ENCODE measurements at regions not wholly inside any gene's neighbourhood (a gene's known extent, or its start where the extent isn't known, plus 50 kb on each side); places are given as distances from the start of the nearest gene placed in this dataset.

DNA sequence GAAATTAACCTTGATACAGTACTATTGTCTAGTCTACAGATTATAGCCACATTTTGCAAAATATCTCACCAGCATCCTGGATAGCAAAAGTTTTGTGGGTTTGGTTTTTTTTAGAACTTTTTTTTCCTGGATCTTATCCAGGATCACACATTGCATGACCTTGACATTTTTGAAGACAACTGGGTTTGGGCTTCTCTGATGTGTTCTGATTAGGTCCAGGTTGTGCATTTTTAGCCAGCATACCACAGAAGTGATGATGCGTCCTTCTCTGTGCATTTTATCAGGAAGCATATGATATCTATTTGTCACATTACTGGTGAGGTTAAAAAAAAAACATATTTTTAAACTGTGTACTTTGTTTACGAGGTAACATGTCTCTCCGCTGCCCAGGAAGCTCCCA lies 221.0 kb upstream of the OSR1 start:
- no peak for DNase-seq

DNA sequence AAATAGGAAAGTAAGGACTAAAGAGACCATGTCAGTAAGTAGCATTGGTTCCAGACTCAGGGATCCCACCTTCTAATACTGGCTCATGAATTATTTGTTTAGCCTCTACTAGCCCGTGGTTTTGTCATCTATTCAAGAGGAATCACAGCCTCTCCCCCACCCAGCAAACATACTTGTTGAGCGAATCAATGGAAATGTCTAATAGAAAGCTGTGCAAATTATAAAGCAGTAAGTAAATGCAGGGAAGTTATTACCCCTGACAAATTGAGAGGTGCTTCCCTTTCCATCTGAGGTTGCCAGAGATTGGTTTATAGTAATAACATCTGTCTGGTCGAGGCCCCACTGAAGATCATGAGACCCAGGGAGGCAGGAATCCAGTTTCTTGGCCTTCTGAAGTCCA lies 219.3 kb upstream of the OSR1 start:
- DNase-seq = no peak

DNA sequence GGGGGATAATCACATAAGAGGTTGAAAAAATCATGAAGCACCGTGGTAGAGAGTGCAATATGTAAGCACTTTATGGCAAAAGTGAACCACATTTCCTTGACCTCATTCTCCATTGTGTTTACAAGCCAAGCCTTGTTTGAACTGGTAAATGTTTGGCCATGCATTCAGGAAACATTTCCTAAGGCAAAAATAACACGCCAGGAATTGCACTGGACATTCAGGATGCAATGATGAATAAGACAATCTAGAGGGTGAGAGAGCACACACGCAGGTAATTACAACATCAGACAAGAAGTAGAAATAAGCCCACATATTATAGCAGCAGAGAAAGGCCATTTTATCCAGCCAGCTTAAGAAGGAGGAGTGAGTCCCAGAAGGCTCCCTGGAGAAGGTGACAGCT lies 218.0 kb upstream of the OSR1 start:
- no peak for DNase-seq

DNA sequence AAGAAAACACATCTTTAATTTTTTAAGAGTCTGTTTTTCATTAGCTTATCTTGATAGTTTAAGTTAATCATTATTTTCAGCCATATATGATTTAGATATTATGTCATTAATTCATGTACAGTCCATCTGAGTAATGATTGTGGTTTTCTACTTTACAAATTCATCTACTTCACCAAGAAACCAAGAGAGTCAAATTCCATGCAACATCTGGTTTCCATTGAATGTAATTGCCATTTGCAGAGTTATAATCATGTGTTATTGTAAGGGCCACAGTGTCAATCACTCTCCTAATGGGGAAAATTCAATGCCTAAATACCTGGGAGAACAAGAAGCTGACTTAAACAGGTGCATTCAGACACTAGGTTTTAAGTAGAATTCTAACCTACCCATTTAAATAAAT lies 217.2 kb upstream of the OSR1 start:
- DNase-seq = no peak

DNA sequence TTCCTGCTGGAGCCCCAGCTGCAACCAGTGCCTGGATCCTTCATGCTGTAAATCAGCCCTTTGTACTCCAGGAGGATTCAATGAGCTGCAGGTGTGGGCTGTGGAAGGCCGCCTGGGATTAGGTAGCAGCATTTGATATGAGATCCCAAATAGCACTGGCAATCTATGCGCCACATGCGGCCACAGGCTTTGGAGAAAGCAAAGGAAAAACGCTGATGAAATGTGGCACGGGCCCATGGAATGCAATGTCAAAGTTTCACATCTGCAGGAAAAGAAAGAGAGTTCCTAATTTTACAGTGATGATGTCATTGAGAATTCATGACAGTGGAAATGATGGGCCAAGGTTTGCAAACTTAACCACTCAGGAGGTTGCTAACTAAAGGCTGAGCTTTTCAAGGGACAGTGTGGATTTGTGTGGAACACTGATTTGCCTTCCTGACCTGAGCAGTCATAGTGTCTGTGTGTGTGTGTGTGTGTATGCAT lies 216.4 kb upstream of the OSR1 start:
- DNase-seq = peak; percentile 41 to 82

DNA sequence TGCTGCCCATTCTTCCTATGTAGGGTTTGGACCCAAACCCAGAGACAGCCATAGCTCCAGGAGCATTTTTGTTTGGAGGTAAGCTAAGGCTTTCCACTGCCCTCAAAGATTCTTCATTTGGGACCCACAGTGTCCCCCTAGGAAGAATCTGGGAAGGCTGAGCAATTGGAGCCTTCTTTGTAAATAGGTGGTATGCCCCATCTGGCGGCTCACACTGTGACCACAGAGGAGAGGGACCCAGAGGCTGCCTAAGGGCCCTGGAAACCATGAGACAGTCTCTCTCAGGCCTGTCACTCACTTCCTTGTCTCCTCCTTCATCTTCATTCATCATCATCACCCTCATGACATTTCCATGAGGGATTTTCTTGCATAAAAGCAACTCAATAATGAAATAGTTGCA lies 215.4 kb upstream of the OSR1 start:
- no peak for DNase-seq

DNA sequence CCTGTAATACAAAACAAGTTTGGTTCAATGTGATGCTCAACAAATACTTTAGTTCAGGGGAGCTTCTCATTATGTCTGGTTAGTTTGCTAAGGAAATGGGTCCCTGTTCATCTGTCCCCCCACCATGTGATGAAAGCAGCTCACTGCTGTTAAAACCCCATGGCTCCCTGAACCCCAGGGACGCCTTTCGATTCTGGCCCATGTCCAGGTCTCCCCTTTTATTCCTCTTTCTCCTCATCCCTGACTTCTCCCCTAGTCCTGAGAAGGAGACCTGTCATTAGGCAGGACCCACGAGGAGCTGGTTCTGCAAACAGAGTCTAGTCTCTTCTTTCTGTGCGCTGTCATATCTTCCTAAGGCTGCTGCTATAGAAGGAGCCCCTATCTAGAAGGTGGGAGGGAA lies 213.3 kb upstream of the OSR1 start:
- no peak for DNase-seq

DNA sequence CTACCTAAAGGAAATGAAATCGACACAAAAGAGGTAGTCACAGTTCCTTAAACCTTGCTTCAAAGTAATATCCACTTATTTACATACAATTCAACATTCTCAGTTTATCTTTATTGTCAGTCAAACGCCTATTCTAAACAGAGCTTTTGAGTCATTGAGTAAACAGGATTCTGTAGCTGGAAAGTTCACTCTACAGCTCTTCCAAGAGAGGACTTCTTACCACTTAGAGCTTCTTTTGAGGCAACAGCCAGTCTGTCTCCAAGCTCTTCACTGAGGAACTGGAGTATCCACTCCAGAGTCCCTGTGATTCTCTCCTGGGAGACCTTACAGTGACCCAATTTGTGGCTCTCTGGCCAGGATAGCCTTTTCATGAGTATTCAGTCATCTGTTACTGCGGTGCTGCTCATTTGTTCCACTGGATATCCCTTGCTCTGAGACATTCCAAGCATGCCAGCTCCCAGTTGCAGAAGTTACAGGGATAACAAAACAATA lies 210.9 kb upstream of the OSR1 start:
- no peak for DNase-seq

DNA sequence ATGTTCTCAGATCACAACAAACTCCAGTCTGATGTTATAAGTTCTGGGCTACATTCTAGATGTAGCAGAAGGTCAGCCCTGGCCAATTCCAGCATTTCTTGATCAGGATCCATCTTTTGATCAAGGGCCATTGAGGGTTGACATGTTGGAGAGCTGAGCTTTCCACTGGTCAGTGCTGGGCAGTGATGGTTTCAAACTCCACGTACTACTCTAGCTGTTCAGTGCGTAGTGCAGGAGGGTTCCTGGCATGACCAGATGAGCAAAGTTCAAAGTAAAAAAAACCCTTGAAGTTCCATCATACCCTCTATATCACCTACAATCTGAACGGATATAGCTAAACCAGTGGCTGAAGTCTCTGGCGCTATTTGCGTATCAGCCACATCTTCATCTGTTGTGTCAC lies 210.4 kb upstream of the OSR1 start:
- DNase-seq = no peak

DNA sequence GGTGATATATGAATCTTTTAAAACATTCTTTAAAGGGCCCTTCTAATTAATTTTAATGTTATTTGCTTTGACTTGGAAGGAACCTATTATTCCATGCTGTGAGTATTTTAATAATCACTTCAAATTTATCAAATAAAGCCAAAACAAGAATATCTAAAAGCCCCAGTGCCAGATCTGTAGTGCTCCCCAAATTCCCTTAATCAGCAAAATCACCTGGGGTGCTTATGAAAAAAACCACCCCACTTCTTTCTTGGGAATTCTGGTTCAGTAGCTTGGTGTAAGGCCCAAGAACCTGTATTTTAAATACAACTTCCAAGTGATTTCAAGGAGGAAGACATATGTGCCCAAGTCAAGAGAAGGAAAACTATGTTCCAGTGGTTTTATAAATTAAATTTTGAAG lies 202.4 kb upstream of the OSR1 start:
- no peak for DNase-seq

DNA sequence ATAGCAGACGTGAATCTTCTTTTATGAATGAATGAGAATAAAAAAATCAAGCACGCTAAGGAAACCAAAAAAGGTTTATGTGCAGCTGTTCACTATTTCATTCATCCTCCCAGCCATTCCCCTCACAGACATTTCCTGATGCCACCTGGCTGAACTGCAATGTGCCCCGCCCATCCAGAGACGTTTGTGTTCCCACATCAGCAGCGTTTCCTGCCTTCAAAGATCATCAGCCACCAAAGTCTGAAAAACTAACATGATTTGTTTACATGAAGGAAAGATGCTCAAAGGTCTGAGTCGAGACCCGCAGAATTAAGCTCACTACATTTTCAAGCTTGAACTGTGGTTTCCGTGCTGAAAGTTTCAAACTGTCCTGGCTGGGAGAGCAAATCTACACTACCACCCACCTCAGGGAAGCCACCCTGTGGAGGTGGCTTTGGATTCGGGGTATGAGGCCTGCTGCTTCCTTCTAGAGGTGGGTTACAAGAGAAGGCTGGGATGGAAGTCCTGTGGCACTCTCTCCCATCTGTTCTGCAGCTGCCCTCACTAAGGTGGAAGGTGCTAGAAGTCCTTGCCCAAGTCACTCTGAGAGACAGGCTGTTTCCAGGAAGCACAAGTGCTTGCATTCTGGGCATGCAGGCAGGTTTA lies 201.3 kb upstream of the OSR1 start:
- DNase-seq = no peak

DNA sequence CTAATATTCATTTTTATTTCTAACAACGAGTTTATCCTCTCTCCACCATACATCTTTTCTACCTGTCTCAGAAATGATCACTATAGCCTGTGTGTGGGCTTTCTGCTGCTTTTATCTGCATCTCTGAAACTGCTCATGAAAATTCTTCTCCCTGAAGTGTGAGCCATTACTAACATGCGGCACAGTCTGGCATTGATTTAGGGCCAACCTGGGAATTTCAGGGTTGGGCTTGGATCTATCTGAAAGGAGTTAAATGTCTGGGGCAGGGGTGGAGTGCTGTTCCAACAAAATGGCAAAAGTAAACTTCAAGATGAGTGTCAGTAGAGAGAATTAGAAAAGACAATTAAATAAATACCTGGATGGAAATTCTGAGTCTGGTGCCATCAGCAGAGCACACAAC lies 198.2 kb upstream of the OSR1 start:
- DNase-seq = no peak

DNA sequence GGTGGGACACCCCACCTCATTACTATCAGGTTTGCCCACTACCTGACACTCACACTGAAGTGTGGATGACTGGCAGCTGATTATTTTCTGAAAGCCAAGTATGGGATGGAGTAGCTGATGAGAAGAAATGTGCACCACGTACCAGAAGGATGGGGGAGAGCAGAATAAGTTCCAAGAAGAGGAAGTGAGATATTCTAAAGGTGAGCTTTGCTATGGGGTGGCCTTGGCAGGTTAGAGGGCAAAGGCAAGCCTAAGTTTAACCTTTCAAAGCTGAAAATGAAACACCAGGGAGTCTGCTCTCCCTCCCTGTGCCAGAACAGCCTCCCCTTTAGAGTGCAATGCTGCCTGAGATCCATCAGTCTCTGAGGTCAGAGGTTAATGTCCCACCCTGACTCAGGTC lies 196.1 kb upstream of the OSR1 start:
- DNase-seq = no peak

DNA sequence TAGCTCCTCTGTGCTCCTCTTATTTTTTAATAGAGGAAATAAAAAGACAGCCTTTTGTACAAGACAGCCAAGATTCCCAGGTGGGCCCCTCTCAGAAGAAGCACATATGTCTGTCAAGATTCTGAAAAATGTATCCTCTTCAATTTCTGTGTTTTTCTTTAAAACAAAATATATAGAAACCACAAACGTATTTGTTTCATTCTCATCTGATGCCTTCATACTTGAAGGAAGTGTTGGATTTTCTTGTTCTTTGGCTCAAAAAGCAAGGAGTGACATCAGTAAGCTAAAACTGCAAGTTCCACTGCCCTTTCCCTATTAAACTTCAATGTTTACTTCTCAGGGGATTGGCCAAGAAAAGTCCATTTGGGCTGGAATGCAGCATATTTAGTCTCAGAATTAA lies 193.8 kb upstream of the OSR1 start:
- DNase-seq = no peak

DNA sequence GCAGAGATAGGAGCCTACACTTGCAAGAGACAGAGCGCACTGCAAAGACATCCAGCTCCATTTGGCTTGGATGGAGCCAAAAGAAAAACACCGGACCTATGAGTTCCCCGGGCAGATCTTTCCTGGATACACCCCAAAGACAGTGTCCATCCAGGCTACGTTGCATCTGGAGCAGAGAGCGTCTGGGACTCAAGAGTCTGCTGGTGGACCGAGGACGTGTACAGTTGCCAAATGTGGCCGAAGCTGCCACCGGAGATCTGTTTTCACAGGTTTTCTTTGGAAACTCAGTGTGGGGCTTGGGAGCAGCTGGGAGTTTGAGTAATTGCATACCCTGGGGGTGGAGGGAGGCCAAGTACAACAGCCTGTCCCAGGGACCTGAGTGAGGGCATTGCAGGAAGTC lies 192.3 kb upstream of the OSR1 start:
- DNase-seq = no peak

DNA sequence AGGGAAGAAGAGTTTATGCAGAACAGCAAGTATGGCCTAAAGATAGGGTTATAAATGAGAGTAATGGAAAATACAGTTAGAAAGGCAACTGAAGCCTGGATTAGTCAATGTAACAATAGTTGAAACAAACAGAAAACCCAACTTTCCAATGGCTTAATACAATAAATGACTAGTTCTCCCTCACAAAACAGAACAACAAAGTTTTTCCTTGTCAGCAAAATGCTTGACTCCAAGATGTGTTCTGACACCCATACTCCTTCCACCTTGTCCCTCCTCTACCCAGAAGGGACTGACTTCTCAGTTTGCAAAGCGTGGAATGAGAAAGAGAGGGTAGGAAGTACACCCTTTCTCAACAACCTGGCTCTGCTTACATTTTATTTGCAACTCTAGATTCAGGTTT lies 191.4 kb upstream of the OSR1 start:
- DNase-seq = no peak

DNA sequence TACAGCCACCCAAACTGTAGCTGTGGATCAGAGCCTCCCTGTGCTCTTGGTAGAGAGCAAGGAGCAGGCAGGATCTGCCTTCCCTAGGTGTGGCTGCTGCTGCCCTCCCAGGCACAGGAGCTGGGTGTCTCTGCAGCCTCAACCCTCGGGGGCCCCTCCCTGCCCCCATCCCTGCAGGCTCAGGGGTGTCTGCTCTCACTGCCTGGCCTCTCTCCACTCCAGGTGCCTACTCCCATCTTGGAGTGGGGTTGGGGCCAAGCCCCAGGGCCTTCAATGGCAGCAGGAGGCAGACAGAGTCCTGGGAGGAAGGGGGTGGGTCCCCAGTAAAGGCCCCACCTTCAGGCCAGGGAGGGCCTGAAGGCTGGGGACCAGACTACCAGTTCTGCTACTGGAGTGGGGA lies 189.7 kb upstream of the OSR1 start:
- DNase-seq = no peak

DNA sequence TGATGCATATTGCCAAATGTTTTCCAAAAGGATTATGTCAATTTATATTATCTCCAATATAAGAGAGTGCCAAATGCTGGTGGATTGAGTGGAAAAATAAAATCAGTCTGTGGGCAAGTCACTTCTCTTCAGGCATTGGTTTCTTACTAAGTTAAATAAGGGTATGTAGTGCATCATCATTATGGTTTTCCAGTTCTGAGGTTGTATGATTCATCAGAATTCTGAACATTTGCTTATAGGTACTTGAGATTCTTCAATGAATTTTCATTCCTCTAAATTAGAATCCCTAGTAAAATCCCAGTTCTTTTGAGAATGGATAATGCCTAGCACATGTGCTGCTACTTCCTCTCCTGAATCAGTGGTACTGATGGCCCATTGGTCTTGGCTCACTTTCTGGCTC lies 188.9 kb upstream of the OSR1 start:
- no peak for DNase-seq

DNA sequence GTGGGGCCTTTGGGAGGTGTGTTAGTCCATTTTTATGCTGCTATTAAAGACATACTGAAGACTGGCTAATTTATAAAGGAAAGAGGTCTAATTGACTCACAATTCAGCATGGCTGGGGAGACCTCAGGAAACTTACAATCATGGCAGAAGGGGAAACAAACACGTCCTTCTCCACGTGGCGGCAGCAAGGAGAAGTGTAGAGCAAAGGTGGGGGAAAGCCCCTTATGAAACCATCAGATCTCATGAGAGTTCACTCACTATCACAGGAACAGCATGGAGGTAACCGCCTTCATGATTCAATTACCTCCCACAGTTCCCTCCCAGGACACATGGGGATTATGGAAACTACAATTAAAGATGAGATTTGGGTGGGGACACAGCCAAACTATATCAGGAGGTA lies 187.1 kb upstream of the OSR1 start:
- no peak for DNase-seq

DNA sequence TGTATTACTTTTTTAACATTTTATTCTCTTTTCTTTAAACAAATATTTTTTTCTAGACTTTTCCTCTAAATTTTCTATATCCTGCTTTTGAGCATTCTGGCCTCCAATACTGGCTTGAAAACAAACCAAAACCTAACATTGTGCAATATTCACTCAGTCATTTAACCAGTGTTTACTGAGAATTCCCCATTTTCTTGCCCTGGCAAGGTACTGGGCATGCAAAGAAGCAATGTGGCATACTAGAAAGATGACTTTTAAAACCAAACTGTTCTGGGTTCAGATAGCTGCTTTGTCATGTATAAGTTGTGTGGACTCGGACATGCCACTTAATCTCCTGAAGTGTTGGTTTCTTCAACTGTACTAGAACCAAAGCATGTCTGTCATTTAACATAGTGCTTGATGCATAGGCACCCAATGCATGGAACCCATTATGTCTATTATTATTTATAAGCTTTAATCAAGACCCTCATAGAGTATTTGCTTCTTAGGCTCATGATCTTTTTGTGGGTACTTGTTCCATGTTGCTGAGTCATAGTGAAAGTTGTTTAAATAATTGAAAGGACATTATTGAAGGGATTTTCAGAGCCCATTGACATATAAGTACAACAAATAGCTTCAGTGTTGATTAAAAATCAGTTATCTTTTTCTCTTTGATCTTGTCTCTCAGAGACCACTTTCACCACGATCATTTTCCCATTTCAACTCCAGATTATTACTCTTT lies 185.4 kb upstream of the OSR1 start:
- no peak for DNase-seq

DNA sequence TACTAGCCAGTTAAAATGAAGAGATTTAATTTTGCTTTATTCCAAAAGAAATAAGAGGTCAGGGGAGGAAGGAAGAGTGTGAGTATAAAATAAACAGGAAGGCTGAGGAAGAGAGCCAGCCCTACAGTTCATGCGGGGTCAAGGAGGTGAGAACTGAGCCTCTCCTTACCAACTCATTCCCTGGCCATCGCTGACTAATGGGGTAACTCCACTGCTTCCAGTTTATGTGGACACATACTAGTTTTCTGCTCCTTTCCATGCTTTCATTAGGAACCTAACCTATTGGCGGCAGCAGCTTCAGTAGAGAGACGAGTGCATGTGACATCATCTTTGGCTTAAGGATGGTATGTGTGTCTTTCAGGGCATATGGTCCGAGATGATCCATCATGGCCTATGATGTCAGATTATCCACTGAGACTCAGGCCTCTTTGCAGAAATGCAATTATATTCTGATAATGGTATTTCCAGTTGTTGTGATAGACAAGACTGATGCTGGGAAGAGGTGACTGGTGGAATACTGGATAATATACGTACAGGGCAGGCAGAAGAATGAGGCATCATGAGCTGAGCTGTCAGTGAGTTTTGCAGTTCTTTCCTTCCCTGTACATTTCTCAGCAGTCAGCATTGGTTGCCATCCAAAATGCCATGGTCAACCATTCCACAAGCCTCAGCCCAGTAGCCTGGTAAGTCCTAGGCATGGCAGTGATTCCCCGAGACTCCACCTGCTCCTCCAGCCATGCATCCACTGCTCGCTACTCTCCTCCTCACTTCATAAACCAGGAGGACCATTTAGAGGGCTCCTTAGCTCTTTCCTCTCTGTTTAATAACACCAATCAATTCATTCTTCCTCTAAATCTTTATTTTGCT lies 184.6 kb upstream of the OSR1 start:
- no peak for DNase-seq

DNA sequence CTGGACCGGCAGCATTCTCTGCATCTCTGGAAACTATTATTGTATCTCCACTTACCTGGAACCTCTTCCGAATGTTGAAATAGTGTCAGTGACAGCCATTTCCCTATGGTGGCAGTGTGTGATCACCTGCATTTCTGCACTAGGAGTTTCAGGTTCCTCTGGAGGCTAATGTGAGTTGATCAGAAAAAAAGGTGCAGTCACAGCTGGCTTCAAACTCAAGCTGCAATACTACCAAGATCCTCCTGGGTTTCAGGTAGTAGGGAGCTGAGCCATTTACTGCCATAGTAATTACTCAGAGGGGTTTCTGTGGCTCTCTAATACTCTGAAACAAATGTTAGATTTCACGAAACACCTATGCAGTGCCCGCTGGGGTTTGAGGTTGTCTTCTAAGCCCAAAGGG lies 183.5 kb upstream of the OSR1 start:
- peak in 1 of 2 experiments; percentile 2 for DNase-seq

DNA sequence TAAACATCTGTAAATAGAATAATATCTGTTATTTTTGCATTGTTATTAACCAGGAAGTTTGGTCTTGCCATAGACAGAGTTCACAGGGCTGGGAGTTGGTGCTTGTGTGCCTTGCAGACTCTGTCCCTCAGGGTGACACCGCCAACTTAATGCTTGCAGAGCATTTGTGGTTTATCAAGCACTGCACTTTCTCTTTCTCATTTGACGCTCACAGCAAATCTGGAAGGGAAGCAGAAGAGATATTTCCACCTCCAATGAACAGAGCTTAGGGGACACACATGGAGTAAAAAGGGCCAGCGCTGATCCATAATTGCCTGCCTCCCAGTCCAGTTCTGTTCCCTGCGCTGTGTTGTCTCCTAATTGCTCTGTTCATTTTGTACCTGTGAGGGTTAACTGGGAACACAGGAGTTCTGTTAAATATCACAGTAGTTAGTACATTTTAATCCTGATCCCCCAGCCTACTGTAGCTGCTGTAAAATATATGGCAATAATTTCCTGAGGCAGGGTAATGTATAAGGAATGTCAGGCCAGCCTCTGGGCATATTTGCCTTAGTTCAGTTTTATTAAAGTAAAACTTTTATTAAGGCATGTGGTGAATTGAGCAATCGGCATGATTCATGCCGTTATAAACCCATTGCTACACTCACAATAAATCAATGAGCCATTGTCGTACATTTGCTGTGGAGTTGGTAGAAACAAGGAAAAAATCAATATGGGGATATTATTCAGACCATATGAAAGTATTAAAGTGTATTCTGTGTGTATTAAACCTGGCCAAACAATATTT lies 182.5 kb upstream of the OSR1 start:
- no peak for DNase-seq
